ENCODE measurements at regions not wholly inside any gene's neighbourhood (a gene's known extent, or its start where the extent isn't known, plus 50 kb on each side); places are given as distances from the start of the nearest gene placed in this dataset.

DNA sequence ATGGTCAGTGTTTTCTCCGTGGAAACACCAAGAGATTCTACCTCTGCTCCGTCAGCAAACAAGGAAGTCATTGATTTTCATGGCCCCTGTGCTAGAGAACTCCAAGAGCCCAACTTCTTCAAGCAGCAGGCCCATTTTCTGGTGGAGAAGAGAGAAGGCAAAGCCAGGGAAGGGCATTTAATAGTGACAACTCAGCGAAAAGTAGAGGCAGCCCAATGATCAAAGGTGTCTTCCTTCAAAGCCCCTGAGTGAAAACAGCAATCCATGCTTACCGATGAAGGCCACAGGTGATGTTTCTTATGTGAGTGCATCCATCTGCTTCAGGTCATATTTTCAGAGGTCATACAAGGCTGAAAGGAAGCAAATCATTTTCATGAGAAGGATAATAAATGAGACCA lies 77.3 kb downstream of the VCPKMT start:
- intact Hi-C loops (cut with micrococcal nuclease; ENCODE audit: unreplicated experiment) = no loop called here
- POLR2A ChIA-PET = interaction anchor here (0.6 kb wide), 1 partner anchor 31 kb away, joined by 3 read pairs; no protein-coding TSS in a partner anchor

DNA sequence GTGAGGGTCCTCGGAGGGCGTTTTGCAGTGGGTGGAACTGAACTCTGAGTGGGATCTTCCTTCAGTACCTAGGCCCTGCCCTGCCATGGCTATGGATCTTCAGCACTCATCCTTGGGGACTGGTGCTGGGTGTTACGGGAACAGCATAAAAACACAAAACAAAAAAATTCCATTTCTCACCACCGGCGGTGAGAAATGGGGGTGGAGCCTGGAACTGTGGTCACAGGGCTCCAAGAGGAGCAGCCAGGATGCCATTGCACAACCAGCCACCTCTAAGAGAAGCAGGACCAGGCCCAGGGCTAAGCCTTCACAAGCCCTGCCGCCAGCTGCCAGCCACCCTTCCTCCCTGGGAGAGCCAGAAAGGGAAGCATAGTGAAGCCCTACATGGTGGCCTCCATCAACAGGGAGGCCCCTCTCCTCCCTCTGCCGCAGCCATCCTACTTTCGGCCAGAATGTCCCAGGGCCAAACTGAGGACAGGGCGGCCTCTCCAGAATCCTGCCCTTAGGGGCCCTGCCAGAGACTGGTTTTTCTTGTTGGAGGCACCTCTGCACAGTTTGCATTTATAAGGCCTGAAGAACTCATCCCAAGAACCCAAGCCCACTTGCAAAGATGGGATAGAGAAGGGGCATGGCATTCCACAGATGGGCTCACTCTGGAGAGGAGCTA lies 76.5 kb downstream of the VCPKMT start:
- no peak for DNase-seq (ENCODE audit: low spot score)
- POLR2A ChIA-PET = no interaction called here
- Histone ChIP-seq H3K4me3 (ENCODE audit: low read depth, low read length, poor library complexity, severe bottlenecking) (no peak overlapping the region), H3K4me1 (ENCODE audit: insufficient read depth, low read length, poor library complexity, severe bottlenecking) (peaks cover 26% of the 10 kb centered on the region), H4K20me1 (ENCODE audit: insufficient read depth, low read length) (no peaks in the 10 kb centered on the region), H3K36me3 (ENCODE audit: insufficient read depth, low read length) (no peaks in the 10 kb centered on the region), H3K79me2 (ENCODE audit: insufficient read depth, low read depth, low read length) (no peaks in the 10 kb centered on the region), H2AFZ (ENCODE audit: low read length) (peak overlapping the region; percentile 88), H3K9me3 (ENCODE audit: low read length) (no peaks in the 10 kb centered on the region; the same call in 1 of the 2 replicates), H3K4me2 (ENCODE audit: low read length) (peak overlapping the region; percentile 51), H3K27ac (ENCODE audit: low read depth, low read length, poor library complexity, severe bottlenecking) (no peak overlapping the region), H3K9me2 (ENCODE audit: insufficient read depth, low read length) (no peaks in the 10 kb centered on the region)
- CTCF ChIA-PET (ENCODE audit: unreplicated experiment) = no interaction called here
- intact Hi-C loops (cut with micrococcal nuclease; ENCODE audit: unreplicated experiment) = no loop called here
- no peak for TF ChIP-seq EZH2phosphoT487 (IDR thresholded peaks at IDR 0.05; ENCODE audit: borderline replicate concordance, low read depth, low read length)
- TF ChIP-seq, protein P1, sequence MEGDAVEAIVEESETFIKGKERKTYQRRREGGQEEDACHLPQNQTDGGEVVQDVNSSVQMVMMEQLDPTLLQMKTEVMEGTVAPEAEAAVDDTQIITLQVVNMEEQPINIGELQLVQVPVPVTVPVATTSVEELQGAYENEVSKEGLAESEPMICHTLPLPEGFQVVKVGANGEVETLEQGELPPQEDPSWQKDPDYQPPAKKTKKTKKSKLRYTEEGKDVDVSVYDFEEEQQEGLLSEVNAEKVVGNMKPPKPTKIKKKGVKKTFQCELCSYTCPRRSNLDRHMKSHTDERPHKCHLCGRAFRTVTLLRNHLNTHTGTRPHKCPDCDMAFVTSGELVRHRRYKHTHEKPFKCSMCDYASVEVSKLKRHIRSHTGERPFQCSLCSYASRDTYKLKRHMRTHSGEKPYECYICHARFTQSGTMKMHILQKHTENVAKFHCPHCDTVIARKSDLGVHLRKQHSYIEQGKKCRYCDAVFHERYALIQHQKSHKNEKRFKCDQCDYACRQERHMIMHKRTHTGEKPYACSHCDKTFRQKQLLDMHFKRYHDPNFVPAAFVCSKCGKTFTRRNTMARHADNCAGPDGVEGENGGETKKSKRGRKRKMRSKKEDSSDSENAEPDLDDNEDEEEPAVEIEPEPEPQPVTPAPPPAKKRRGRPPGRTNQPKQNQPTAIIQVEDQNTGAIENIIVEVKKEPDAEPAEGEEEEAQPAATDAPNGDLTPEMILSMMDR (conservative IDR thresholded peaks at IDR 0.05; ENCODE audit: low read length) = no peak
- no TSS peak for BruUV-seq (replicated peaks)

More for the DNA sequence above, 77.3 kb downstream of the VCPKMT start:
- BruUV-seq (replicated peaks) = no TSS peak
- H3K9me2 ChIP-seq (ENCODE audit: insufficient read depth, low read length) = no peaks in the 10 kb centered on the region
- H2AFZ ChIP-seq (ENCODE audit: low read length) = no peak overlapping the region; the same call in 1 of the 2 replicates
- CTCF ChIA-PET (ENCODE audit: unreplicated experiment) = no interaction called here
- peaks cover 19% of the 10 kb centered on the region for H3K4me1 ChIP-seq (ENCODE audit: insufficient read depth, low read length, poor library complexity, severe bottlenecking)
- no peak overlapping the region for H3K4me2 ChIP-seq (ENCODE audit: low read length)
- H3K36me3 ChIP-seq (ENCODE audit: insufficient read depth, low read length) = no peaks in the 10 kb centered on the region
- H3K4me3 ChIP-seq (ENCODE audit: low read depth, low read length, poor library complexity, severe bottlenecking) = no peak overlapping the region
- no peaks in the 10 kb centered on the region; the same call in 1 of the 2 replicates for H3K9me3 ChIP-seq (ENCODE audit: low read length)
- no peaks in the 10 kb centered on the region for H3K79me2 ChIP-seq (ENCODE audit: insufficient read depth, low read depth, low read length)
- no peak overlapping the region for H3K27ac ChIP-seq (ENCODE audit: low read depth, low read length, poor library complexity, severe bottlenecking)
- DNase-seq (ENCODE audit: low spot score) = no peak
- TF ChIP-seq, protein P1 (conservative IDR thresholded peaks at IDR 0.05; ENCODE audit: low read length) = no peak
- TF ChIP-seq EZH2phosphoT487 (IDR thresholded peaks at IDR 0.05; ENCODE audit: borderline replicate concordance, low read depth, low read length) = no peak
- H4K20me1 ChIP-seq (ENCODE audit: insufficient read depth, low read length) = no peaks in the 10 kb centered on the region

DNA sequence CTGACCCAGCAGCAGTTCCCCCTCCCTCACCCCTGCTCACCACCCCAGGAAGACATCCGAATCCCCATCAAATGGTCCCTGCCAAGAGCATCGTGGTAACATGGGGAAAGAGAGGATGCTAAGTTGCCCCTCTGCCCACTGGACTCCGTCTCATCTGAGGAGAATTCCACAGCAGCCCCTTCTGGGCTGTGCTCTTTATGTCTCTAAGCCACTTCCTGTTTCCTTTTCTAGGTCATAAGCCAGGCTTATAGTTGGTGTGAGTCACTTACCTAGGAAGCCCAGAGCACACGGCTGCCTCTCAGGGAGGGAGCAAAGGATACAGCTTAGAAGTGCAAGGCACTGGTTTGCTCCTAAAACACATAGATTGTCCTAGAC lies 76.0 kb downstream of the VCPKMT start:
- Histone ChIP-seq H4K20me1 (ENCODE audit: insufficient read depth, low read length) (no peaks in the 10 kb centered on the region), H3K4me2 (ENCODE audit: low read length) (peak overlapping the region; percentile 51), H2AFZ (ENCODE audit: low read length) (peak overlapping the region; percentile 88), H3K27ac (ENCODE audit: low read depth, low read length, poor library complexity, severe bottlenecking) (no peak overlapping the region), H3K9me2 (ENCODE audit: insufficient read depth, low read length) (no peaks in the 10 kb centered on the region), H3K4me3 (ENCODE audit: low read depth, low read length, poor library complexity, severe bottlenecking) (no peak overlapping the region), H3K79me2 (ENCODE audit: insufficient read depth, low read depth, low read length) (no peaks in the 10 kb centered on the region), H3K4me1 (ENCODE audit: insufficient read depth, low read length, poor library complexity, severe bottlenecking) (peaks cover 32% of the 10 kb centered on the region), H3K36me3 (ENCODE audit: insufficient read depth, low read length) (peaks cover 2% of the 10 kb centered on the region; the same call in 1 of the 2 replicates), H3K9me3 (ENCODE audit: low read length) (peaks cover under 1% of the 10 kb centered on the region; the same call in 1 of the 2 replicates)
- CTCF ChIA-PET (ENCODE audit: unreplicated experiment) = no interaction called here
- POLR2A ChIA-PET = no interaction called here
- no TSS peak for BruUV-seq (replicated peaks)
- intact Hi-C loops (cut with micrococcal nuclease; ENCODE audit: unreplicated experiment) = no loop called here
- DNase-seq (ENCODE audit: low spot score) = peak; percentile 61
- TF ChIP-seq, protein P1 (conservative IDR thresholded peaks at IDR 0.05; ENCODE audit: low read length) = no peak
- TF ChIP-seq EZH2phosphoT487 (IDR thresholded peaks at IDR 0.05; ENCODE audit: borderline replicate concordance, low read depth, low read length) = no peak
